MCF 10A (cell line): ENCODE measurements at regions not wholly inside any gene's neighbourhood (a gene's known extent, or its start where the extent isn't known, plus 50 kb on each side); places are given as distances from the start of the nearest gene placed in this dataset.

Experiments
- BruUV-seq: library from RNA; stranded (reverse); fragments of 400-500 nt; replicated peaks from 2 replicates; lab custom pipeline; 2021; lab: Mats Ljungman, UMichigan
- CTCF ChIA-PET: fragments of 300-600 bp; sonication (Branson Sonifier 250); formaldehyde crosslinking; extraction: SDS; loops from one replicate; lab custom pipeline; 2021; ENCODE audit warnings: antibody characterized with exemption, inconsistent platforms; lab: Yijun Ruan, JAX
- POLR2A ChIA-PET: fragments of 300-600, 350-650 bp; sonication (Branson Sonifier 250); formaldehyde crosslinking; extraction: SDS; loops from one replicate; lab custom pipeline; 2020; ENCODE audit warnings: antibody characterized with exemption, inconsistent platforms; lab: Yijun Ruan, JAX
- DNase-seq: peaks from one replicate; pipeline ENCODE4 v3.0.0-alpha.2; 2018; ENCODE audit not compliant: unreplicated experiment
- H3K27ac Mint-ChIP-seq: one replicate; pipeline ENCODE4 v1.8.0; 2022; ENCODE audit warnings: mild to moderate bottlenecking, low read depth, mixed read lengths; ENCODE audit not compliant: unreplicated experiment
- H3K27me3 Mint-ChIP-seq: one replicate; pipeline ENCODE4 v1.8.0; 2022; ENCODE audit warnings: mixed read lengths; ENCODE audit not compliant: insufficient read depth, unreplicated experiment
- H3K36me3 Mint-ChIP-seq: one replicate; pipeline ENCODE4 v1.8.0; 2022; ENCODE audit warnings: mild to moderate bottlenecking, moderate library complexity, mixed read lengths; ENCODE audit not compliant: insufficient read depth, unreplicated experiment
- H3K4me1 Mint-ChIP-seq: one replicate; pipeline ENCODE4 v1.8.0; 2022; ENCODE audit warnings: mixed read lengths; ENCODE audit not compliant: insufficient read depth, unreplicated experiment
- H3K4me3 Mint-ChIP-seq: one replicate; pipeline ENCODE4 v1.8.0; 2022; ENCODE audit warnings: mild to moderate bottlenecking, moderate library complexity, mixed read lengths; ENCODE audit not compliant: unreplicated experiment
- H3K9me3 Mint-ChIP-seq: one replicate; pipeline ENCODE4 v1.8.0; 2022; ENCODE audit warnings: mixed read lengths; ENCODE audit not compliant: unreplicated experiment
- CTCF ChIP-seq: fragments of 200-600 bp; IDR thresholded peaks from one replicate; pipeline ENCODE4 v1.8.0; 2022; ENCODE audit warnings: antibody characterized with exemption, mild to moderate bottlenecking; ENCODE audit not compliant: unreplicated experiment
- intact Hi-C: fragments of 100-400 bp; cut with micrococcal nuclease; formaldehyde crosslinking; loops from 2 replicates; pipeline ENCODE4 v1.14.1; 2022

- ChIA-PET CTCF (no interaction called here), POLR2A (interaction anchor here (0.6 kb wide), 1 partner anchor 183 kb away, joined by 3 read pairs; no protein-coding TSS in a partner anchor)
- no TSS peak for BruUV-seq
- Mint-ChIP-seq H3K4me1 (no peaks in the 10 kb centered on the region), H3K27me3 (peaks cover 17% of the 10 kb centered on the region), H3K27ac (no peak overlapping the region), H3K36me3 (no peaks in the 10 kb centered on the region), H3K9me3 (no peaks in the 10 kb centered on the region), H3K4me3 (no peak overlapping the region)
- intact Hi-C loops, result no loop called here
- TF ChIP-seq CTCF, result no peak
- DNase-seq, result no peak
Measured at GRCh38 chr1:70842562-70842961, 205.1 kb downstream of the PTGER3 start.

- Mint-ChIP-seq H3K36me3 (no peaks in the 10 kb centered on the region), H3K9me3 (no peaks in the 10 kb centered on the region), H3K27ac (no peak overlapping the region), H3K4me3 (no peak overlapping the region), H3K4me1 (no peaks in the 10 kb centered on the region), H3K27me3 (peaks cover 8% of the 10 kb centered on the region)
- intact Hi-C loops, result no loop called here
- no peak for DNase-seq
- ChIA-PET POLR2A (no interaction called here), CTCF (no interaction called here)
- no peak for TF ChIP-seq CTCF
- BruUV-seq, result no TSS peak
Measured at GRCh38 chr1:70843452-70843851, 204.2 kb downstream of the PTGER3 start.

- intact Hi-C loops, result no loop called here
- no peak for DNase-seq
- TF ChIP-seq CTCF, result no peak
- H3K4me3 Mint-ChIP-seq, result no peak overlapping the region
- CTCF ChIA-PET, result interaction anchor here (0.6 kb wide), 1 partner anchor 165 kb away, joined by 5 read pairs; no protein-coding TSS in a partner anchor
- POLR2A ChIA-PET, result no interaction called here
- peaks cover 8% of the 10 kb centered on the region for H3K9me3 Mint-ChIP-seq
- no TSS peak for BruUV-seq
- H3K27ac Mint-ChIP-seq, result no peak overlapping the region
- H3K36me3 Mint-ChIP-seq, result no peaks in the 10 kb centered on the region
- no peaks in the 10 kb centered on the region for H3K4me1 Mint-ChIP-seq
- no peaks in the 10 kb centered on the region for H3K27me3 Mint-ChIP-seq
Measured at GRCh38 chr1:70847013-70847412, 200.6 kb downstream of the PTGER3 start.

- POLR2A ChIA-PET, result no interaction called here
- no peak overlapping the region for H3K4me3 Mint-ChIP-seq
- no peak for TF ChIP-seq CTCF
- H3K36me3 Mint-ChIP-seq, result no peaks in the 10 kb centered on the region
- intact Hi-C loops, result no loop called here
- no peaks in the 10 kb centered on the region for H3K27me3 Mint-ChIP-seq
- CTCF ChIA-PET, result no interaction called here
- DNase-seq, result no peak
- no TSS peak for BruUV-seq
- no peaks in the 10 kb centered on the region for H3K4me1 Mint-ChIP-seq
- no peak overlapping the region for H3K27ac Mint-ChIP-seq
- H3K9me3 Mint-ChIP-seq, result peaks cover 8% of the 10 kb centered on the region
Measured at GRCh38 chr1:70855203-70855602, 192.4 kb downstream of the PTGER3 start.
